WTC11 (cell line): ENCODE measurements at regions not wholly inside any gene's neighbourhood (a gene's known extent, or its start where the extent isn't known, plus 50 kb on each side); places are given as distances from the start of the nearest gene placed in this dataset.

Source experiments
- ATF3 ChIP-seq: sonication (generic); formaldehyde crosslinking; conservative IDR thresholded peaks from 2 replicates; pipeline ENCODE4 v1.8.1; 2022; ENCODE audit warnings: mild to moderate bottlenecking, missing genetic modification reagents
- CREM ChIP-seq: sonication (generic); formaldehyde crosslinking; IDR thresholded peaks from 2 replicates; pipeline ENCODE4 v1.8.1; 2022; ENCODE audit warnings: mild to moderate bottlenecking, missing genetic modification reagents, moderate library complexity
- FOXJ3 ChIP-seq: sonication (generic); formaldehyde crosslinking; IDR thresholded peaks from 2 replicates; pipeline ENCODE4 v1.9.0; 2021; ENCODE audit warnings: missing genetic modification reagents, mild to moderate bottlenecking, borderline replicate concordance
- FOXP1 ChIP-seq: sonication (generic); formaldehyde crosslinking; IDR thresholded peaks from 2 replicates; pipeline ENCODE4 v1.8.0; 2022; ENCODE audit warnings: missing genetic modification reagents, mild to moderate bottlenecking, moderate library complexity, borderline replicate concordance
- NFE2L1 ChIP-seq: sonication (generic); formaldehyde crosslinking; IDR thresholded peaks from 2 replicates; pipeline ENCODE4 v1.8.1; 2023; ENCODE audit warnings: missing genetic modification reagents
- ZNF121 ChIP-seq: sonication (generic); formaldehyde crosslinking; IDR thresholded peaks from 2 replicates; pipeline ENCODE4 v1.8.0; 2023; ENCODE audit warnings: missing genetic modification reagents
- TF ChIP-seq, protein P1 (sequence below): fragments of 200-600 bp; IDR thresholded peaks from 2 replicates; pipeline ENCODE4 v1.8.0; 2022; ENCODE audit warnings: antibody characterized with exemption

GRCh38 chr13:105341758-105342157 is 1193.7 kb downstream of the EFNB2 start:
- TF ChIP-seq NFE2L1 (CRISPR knock-in tag) (no peak), CREM (CRISPR knock-in tag) (no peak), FOXP1 (CRISPR knock-in tag) (no peak), ZNF121 (CRISPR knock-in tag) (no peak), FOXJ3 (CRISPR knock-in tag) (no peak), ATF3 (no peak)
- TF ChIP-seq, protein P1, sequence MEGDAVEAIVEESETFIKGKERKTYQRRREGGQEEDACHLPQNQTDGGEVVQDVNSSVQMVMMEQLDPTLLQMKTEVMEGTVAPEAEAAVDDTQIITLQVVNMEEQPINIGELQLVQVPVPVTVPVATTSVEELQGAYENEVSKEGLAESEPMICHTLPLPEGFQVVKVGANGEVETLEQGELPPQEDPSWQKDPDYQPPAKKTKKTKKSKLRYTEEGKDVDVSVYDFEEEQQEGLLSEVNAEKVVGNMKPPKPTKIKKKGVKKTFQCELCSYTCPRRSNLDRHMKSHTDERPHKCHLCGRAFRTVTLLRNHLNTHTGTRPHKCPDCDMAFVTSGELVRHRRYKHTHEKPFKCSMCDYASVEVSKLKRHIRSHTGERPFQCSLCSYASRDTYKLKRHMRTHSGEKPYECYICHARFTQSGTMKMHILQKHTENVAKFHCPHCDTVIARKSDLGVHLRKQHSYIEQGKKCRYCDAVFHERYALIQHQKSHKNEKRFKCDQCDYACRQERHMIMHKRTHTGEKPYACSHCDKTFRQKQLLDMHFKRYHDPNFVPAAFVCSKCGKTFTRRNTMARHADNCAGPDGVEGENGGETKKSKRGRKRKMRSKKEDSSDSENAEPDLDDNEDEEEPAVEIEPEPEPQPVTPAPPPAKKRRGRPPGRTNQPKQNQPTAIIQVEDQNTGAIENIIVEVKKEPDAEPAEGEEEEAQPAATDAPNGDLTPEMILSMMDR = no peak
